ENCODE measurements at regions not wholly inside any gene's neighbourhood (a gene's known extent, or its start where the extent isn't known, plus 50 kb on each side); places are given as distances from the start of the nearest gene placed in this dataset.
"Not testable (repeated sequence)": the region's sequence is repeated elsewhere in the genome, so short reads cannot be mapped to it uniquely, and the experiment has no call there.

DNA sequence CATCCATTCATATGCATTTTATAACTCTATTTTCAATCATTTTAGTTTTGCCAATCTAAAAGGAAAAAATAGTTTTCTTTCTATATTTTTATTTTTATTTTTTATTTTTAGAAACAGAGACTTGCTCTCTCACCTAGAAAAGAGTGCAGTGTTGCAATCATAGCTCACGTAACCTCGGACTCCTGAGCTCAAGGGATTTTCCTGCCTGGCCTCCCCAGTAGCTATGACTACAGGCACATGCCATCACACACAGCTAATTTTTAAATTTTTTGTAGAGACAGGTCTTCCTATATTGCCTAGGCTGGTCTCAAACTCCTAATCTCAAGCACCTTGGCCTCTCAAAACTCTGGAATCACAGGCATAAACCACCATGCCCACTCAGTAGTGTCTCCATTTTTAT lies 125.5 kb upstream of the XIRP2 start:
- no TSS peak for BruUV-seq (replicated peaks)
- Histone ChIP-seq H3K4me3 (ENCODE audit: low read depth, low read length, poor library complexity, severe bottlenecking) (no peak overlapping the region), H3K27ac (ENCODE audit: low read depth, low read length, poor library complexity, severe bottlenecking) (no peak overlapping the region), H3K4me2 (ENCODE audit: low read length) (no peak overlapping the region), H3K9me2 (ENCODE audit: insufficient read depth, low read length) (no peaks in the 10 kb centered on the region), H3K4me1 (ENCODE audit: insufficient read depth, low read length, poor library complexity, severe bottlenecking) (no peaks in the 10 kb centered on the region), H4K20me1 (ENCODE audit: insufficient read depth, low read length) (no peaks in the 10 kb centered on the region), H3K36me3 (ENCODE audit: insufficient read depth, low read length) (no peaks in the 10 kb centered on the region), H3K79me2 (ENCODE audit: insufficient read depth, low read depth, low read length) (no peaks in the 10 kb centered on the region), H3K9me3 (ENCODE audit: low read length) (no peaks in the 10 kb centered on the region), H2AFZ (ENCODE audit: low read length) (no peak overlapping the region)
- DNase-seq (ENCODE audit: low spot score) = no peak
- no peak for TF ChIP-seq EZH2phosphoT487 (IDR thresholded peaks at IDR 0.05; ENCODE audit: borderline replicate concordance, low read depth, low read length)
- ChIA-PET POLR2A (interaction anchor here (0.7 kb wide), 1 partner anchor 355 kb away, joined by 3 read pairs; no protein-coding TSS in a partner anchor), CTCF (ENCODE audit: unreplicated experiment) (no interaction called here)
- intact Hi-C loops (cut with micrococcal nuclease; ENCODE audit: unreplicated experiment) = no loop called here

DNA sequence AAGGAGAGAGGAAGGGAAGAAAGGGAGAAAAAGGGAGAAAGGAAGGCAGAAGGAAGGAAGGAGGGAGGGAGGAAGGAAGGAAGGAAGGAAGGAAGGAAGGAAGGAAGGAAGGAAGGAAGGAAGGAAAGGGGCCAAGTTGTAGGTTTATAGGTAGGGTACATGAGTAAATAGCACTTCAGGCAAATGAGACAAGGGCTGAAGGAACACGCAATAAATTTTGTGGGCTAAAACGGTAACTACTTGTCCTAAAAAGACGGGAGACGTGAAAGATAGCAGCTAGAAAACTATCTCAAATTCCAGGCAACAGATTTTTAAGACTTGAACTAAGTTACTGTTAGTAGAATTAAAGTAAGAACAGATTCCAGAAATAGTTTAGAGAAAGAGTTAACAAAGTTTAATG lies 129.3 kb upstream of the XIRP2 start:
- H3K4me3 ChIP-seq (ENCODE audit: low read depth, low read length, poor library complexity, severe bottlenecking) = no peak overlapping the region
- POLR2A ChIA-PET = no interaction called here
- H3K9me3 ChIP-seq (ENCODE audit: low read length) = no peaks in the 10 kb centered on the region
- BruUV-seq (replicated peaks) = no TSS peak
- H2AFZ ChIP-seq (ENCODE audit: low read length) = no peak overlapping the region
- no peaks in the 10 kb centered on the region for H3K9me2 ChIP-seq (ENCODE audit: insufficient read depth, low read length)
- TF ChIP-seq, protein P1, sequence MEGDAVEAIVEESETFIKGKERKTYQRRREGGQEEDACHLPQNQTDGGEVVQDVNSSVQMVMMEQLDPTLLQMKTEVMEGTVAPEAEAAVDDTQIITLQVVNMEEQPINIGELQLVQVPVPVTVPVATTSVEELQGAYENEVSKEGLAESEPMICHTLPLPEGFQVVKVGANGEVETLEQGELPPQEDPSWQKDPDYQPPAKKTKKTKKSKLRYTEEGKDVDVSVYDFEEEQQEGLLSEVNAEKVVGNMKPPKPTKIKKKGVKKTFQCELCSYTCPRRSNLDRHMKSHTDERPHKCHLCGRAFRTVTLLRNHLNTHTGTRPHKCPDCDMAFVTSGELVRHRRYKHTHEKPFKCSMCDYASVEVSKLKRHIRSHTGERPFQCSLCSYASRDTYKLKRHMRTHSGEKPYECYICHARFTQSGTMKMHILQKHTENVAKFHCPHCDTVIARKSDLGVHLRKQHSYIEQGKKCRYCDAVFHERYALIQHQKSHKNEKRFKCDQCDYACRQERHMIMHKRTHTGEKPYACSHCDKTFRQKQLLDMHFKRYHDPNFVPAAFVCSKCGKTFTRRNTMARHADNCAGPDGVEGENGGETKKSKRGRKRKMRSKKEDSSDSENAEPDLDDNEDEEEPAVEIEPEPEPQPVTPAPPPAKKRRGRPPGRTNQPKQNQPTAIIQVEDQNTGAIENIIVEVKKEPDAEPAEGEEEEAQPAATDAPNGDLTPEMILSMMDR (conservative IDR thresholded peaks at IDR 0.05; ENCODE audit: low read length) = no peak
- no peak for TF ChIP-seq EZH2phosphoT487 (IDR thresholded peaks at IDR 0.05; ENCODE audit: borderline replicate concordance, low read depth, low read length)
- DNase-seq (ENCODE audit: low spot score) = no peak
- H3K79me2 ChIP-seq (ENCODE audit: insufficient read depth, low read depth, low read length) = no peaks in the 10 kb centered on the region
- H4K20me1 ChIP-seq (ENCODE audit: insufficient read depth, low read length) = no peaks in the 10 kb centered on the region
- CTCF ChIA-PET (ENCODE audit: unreplicated experiment) = no interaction called here
- no peaks in the 10 kb centered on the region for H3K36me3 ChIP-seq (ENCODE audit: insufficient read depth, low read length)
- H3K27ac ChIP-seq (ENCODE audit: low read depth, low read length, poor library complexity, severe bottlenecking) = no peak overlapping the region
- intact Hi-C loops (cut with micrococcal nuclease; ENCODE audit: unreplicated experiment) = no loop called here
- H3K4me1 ChIP-seq (ENCODE audit: insufficient read depth, low read length, poor library complexity, severe bottlenecking) = no peaks in the 10 kb centered on the region
- no peak overlapping the region for H3K4me2 ChIP-seq (ENCODE audit: low read length)

DNA sequence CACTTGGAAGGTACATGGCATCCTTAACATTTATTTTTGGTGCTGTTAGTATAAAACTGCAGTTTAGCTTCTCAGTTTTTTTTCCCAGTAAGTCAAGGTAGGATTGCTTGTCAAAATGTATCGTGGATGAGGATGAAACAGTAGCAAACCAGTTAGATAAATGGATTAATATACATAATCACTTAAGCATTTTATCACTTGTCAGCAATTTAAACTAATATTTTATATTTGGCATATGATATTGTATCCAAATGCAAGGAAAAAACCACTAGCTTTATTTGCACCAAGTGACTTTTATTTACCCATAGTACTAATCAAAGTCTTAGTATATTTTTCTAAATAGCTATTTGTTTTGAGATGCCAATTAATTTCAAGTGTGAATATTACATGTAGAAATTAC lies 137.7 kb upstream of the XIRP2 start:
- Histone ChIP-seq H2AFZ (ENCODE audit: low read length) (no peak overlapping the region), H3K4me2 (ENCODE audit: low read length) (no peak overlapping the region), H3K4me3 (ENCODE audit: low read depth, low read length, poor library complexity, severe bottlenecking) (no peak overlapping the region), H4K20me1 (ENCODE audit: insufficient read depth, low read length) (no peaks in the 10 kb centered on the region), H3K27ac (ENCODE audit: low read depth, low read length, poor library complexity, severe bottlenecking) (no peak overlapping the region), H3K9me2 (ENCODE audit: insufficient read depth, low read length) (no peaks in the 10 kb centered on the region), H3K36me3 (ENCODE audit: insufficient read depth, low read length) (no peaks in the 10 kb centered on the region), H3K9me3 (ENCODE audit: low read length) (0 out of 2 replicates have a peak, but pooled peaks cover 6% of the 10 kb centered on the region), H3K4me1 (ENCODE audit: insufficient read depth, low read length, poor library complexity, severe bottlenecking) (no peaks in the 10 kb centered on the region), H3K79me2 (ENCODE audit: insufficient read depth, low read depth, low read length) (no peaks in the 10 kb centered on the region)
- ChIA-PET CTCF (ENCODE audit: unreplicated experiment) (no interaction called here), POLR2A (interaction anchor here (1.7 kb wide), 1 partner anchor 18 kb away, joined by 4 read pairs; no protein-coding TSS in a partner anchor)
- intact Hi-C loops (cut with micrococcal nuclease; ENCODE audit: unreplicated experiment) = no loop called here
- TF ChIP-seq, protein P1 (conservative IDR thresholded peaks at IDR 0.05; ENCODE audit: low read length) = no peak
- no peak for TF ChIP-seq EZH2phosphoT487 (IDR thresholded peaks at IDR 0.05; ENCODE audit: borderline replicate concordance, low read depth, low read length)
- no TSS peak for BruUV-seq (replicated peaks)
- no peak for DNase-seq (ENCODE audit: low spot score)

DNA sequence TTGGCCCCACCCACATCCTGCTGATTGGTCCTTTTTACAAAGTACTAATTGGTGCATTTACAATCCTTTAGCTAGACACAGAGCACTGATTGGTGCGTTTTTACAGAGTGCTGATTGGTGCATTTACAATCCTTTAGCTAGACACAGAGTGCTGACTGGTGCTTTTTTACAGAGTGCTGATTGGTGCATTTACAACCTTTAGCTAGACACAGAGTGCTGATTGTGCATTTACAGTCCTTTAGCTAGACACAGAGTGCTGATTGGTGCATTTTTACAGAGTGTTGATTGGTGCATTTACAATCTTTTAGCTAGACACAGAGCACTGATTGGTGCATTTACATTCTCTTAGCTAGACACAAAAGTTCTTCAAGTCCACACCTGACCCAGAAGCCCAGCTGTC lies 144.2 kb upstream of the XIRP2 start:
- CTCF ChIA-PET (ENCODE audit: unreplicated experiment); BruUV-seq (replicated peaks); H3K9me3 ChIP-seq (ENCODE audit: low read length): not testable (repeated sequence)

DNA sequence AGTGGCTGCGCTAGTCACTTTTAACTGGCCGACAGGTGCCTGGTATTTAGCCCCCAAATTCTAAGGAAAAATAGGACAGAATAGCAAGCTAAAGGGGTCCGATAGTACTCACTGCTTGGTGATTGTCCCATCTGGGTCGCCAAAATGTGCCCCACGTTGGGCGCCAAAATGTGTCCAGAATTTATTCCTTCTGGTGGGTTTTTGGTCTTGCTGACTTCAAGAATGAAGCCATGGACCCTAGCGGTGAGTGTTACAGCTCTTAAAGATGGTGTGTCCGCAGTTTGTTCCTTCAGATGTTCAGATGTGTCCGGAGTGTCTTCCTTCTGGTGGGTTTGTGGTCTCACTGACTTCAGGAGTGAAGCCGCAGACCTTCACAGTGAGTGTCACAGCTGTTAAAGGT lies 144.8 kb upstream of the XIRP2 start:
- BruUV-seq (replicated peaks); H3K9me3 ChIP-seq (ENCODE audit: low read length); H3K4me2 ChIP-seq (ENCODE audit: low read length); H3K79me2 ChIP-seq (ENCODE audit: insufficient read depth, low read depth, low read length); H3K4me3 ChIP-seq (ENCODE audit: low read depth, low read length, poor library complexity, severe bottlenecking); H4K20me1 ChIP-seq (ENCODE audit: insufficient read depth, low read length); H3K27ac ChIP-seq (ENCODE audit: low read depth, low read length, poor library complexity, severe bottlenecking); H3K9me2 ChIP-seq (ENCODE audit: insufficient read depth, low read length); H3K36me3 ChIP-seq (ENCODE audit: insufficient read depth, low read length); CTCF ChIA-PET (ENCODE audit: unreplicated experiment); H2AFZ ChIP-seq (ENCODE audit: low read length); intact Hi-C loops (cut with micrococcal nuclease; ENCODE audit: unreplicated experiment); POLR2A ChIA-PET; H3K4me1 ChIP-seq (ENCODE audit: insufficient read depth, low read length, poor library complexity, severe bottlenecking): not testable (repeated sequence)
- DNase-seq (ENCODE audit: low spot score) = peak; percentile 8

More for the DNA sequence above, 144.2 kb upstream of the XIRP2 start:
- H4K20me1 ChIP-seq (ENCODE audit: insufficient read depth, low read length); H3K4me3 ChIP-seq (ENCODE audit: low read depth, low read length, poor library complexity, severe bottlenecking); DNase-seq (ENCODE audit: low spot score); H3K4me2 ChIP-seq (ENCODE audit: low read length); H3K4me1 ChIP-seq (ENCODE audit: insufficient read depth, low read length, poor library complexity, severe bottlenecking); H3K79me2 ChIP-seq (ENCODE audit: insufficient read depth, low read depth, low read length); H3K27ac ChIP-seq (ENCODE audit: low read depth, low read length, poor library complexity, severe bottlenecking); H3K9me2 ChIP-seq (ENCODE audit: insufficient read depth, low read length); intact Hi-C loops (cut with micrococcal nuclease; ENCODE audit: unreplicated experiment); POLR2A ChIA-PET; H3K36me3 ChIP-seq (ENCODE audit: insufficient read depth, low read length); H2AFZ ChIP-seq (ENCODE audit: low read length): not testable (repeated sequence)
